ENCODE measurements at regions not wholly inside any gene's neighbourhood (a gene's known extent, or its start where the extent isn't known, plus 50 kb on each side); places are given as distances from the start of the nearest gene placed in this dataset.

DNA sequence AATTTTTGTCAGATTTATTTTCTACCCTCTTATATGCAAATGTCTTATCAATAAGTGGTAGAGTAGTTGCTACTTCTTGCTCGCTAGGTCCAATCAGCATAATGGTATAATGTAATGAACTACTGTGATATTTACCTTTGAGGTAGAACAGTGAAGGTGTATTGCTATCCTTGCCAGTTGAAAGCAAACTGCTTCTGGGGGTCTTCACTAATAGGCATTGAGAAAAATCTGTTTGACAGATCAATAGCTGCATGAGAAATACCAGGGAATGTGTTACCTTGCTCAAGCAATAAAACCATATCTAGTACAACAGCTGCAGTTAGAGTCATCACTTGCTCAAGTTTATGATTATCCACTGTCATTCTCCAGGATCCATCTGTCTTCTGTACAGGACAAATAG, 50.1 kb upstream of the EFEMP1 start:
- DNase-seq (ENCODE audit: low read depth), result no peak
- TF ChIP-seq, protein P1, sequence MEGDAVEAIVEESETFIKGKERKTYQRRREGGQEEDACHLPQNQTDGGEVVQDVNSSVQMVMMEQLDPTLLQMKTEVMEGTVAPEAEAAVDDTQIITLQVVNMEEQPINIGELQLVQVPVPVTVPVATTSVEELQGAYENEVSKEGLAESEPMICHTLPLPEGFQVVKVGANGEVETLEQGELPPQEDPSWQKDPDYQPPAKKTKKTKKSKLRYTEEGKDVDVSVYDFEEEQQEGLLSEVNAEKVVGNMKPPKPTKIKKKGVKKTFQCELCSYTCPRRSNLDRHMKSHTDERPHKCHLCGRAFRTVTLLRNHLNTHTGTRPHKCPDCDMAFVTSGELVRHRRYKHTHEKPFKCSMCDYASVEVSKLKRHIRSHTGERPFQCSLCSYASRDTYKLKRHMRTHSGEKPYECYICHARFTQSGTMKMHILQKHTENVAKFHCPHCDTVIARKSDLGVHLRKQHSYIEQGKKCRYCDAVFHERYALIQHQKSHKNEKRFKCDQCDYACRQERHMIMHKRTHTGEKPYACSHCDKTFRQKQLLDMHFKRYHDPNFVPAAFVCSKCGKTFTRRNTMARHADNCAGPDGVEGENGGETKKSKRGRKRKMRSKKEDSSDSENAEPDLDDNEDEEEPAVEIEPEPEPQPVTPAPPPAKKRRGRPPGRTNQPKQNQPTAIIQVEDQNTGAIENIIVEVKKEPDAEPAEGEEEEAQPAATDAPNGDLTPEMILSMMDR (IDR thresholded peaks at IDR 0.05; ENCODE audit: control insufficient read depth, insufficient read depth, low read depth, low read length, missing control alignments), result no peak
- no peak overlapping the region for H3K4me3 ChIP-seq (ENCODE audit: control insufficient read depth, low read depth, low read length)

DNA sequence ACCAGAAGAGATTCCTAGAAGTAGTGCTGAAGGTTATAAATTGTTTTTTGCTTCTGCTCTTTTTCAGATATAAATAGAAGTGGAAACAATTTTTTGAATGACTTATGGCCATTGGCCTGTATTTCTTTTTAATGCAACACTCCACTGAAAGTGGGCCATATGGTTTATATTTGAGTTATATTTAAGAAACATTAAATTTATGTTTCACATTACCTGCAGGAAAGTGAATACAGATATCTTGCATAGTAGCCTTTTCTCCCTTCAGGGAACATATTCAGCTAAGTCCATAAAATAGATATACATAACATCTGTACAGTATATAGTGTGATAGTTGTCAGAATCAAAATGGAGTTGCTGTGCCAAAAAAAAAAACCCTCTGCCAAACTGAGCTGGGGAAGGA, 53.1 kb upstream of the EFEMP1 start:
- DNase-seq (ENCODE audit: low read depth), result no peak
- H3K4me3 ChIP-seq (ENCODE audit: control insufficient read depth, low read depth, low read length), result no peak overlapping the region
- TF ChIP-seq, protein P1 (IDR thresholded peaks at IDR 0.05; ENCODE audit: control insufficient read depth, insufficient read depth, low read depth, low read length, missing control alignments), result no peak

DNA sequence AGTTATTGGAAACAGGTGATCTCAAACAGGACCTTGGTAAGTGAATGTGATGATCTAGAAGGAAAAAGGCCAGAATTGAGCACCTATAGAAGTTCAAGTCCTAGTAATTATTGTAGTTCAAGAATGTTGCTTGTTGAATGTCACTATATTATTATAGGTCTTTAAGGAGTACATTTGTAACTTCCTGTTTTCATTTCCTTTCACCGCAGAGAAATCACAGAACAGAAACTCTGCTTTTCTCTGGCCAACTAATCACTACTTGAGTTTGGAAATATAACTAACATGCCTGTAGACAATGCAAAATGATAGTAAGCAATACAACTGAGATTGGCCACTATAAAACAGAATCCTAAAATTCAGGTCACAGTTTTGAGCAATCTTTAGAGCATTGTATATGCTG, 61.8 kb upstream of the EFEMP1 start:
- TF ChIP-seq, protein P1 (IDR thresholded peaks at IDR 0.05; ENCODE audit: control insufficient read depth, insufficient read depth, low read depth, low read length, missing control alignments), result no peak

DNA sequence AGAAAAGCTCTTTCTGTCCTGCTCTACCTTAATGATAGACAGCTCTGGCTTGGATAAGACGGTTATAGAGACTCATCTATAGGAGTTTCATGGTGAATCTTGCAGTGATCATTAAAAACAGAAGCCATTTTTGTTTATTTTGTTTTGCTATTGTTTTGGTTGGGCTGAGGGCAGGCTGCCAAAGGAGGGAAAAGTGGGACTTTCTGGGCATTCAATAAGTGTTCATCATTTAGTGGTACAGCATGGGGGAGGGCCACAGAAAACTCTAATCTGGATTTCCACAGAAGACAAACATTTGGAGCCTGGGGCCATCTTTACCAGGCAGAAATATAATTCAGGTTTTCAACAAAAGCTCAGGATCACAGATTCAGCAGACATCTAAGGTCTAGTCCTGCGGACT, 62.4 kb upstream of the EFEMP1 start:
- no peak for DNase-seq (ENCODE audit: low read depth)
- TF ChIP-seq, protein P1 (IDR thresholded peaks at IDR 0.05; ENCODE audit: control insufficient read depth, insufficient read depth, low read depth, low read length, missing control alignments), result no peak
- H3K4me3 ChIP-seq (ENCODE audit: control insufficient read depth, low read depth, low read length), result no peak overlapping the region

More for the DNA sequence above, 61.8 kb upstream of the EFEMP1 start:
- no peak for DNase-seq (ENCODE audit: low read depth)
- H3K4me3 ChIP-seq (ENCODE audit: control insufficient read depth, low read depth, low read length), result no peak overlapping the region

DNA sequence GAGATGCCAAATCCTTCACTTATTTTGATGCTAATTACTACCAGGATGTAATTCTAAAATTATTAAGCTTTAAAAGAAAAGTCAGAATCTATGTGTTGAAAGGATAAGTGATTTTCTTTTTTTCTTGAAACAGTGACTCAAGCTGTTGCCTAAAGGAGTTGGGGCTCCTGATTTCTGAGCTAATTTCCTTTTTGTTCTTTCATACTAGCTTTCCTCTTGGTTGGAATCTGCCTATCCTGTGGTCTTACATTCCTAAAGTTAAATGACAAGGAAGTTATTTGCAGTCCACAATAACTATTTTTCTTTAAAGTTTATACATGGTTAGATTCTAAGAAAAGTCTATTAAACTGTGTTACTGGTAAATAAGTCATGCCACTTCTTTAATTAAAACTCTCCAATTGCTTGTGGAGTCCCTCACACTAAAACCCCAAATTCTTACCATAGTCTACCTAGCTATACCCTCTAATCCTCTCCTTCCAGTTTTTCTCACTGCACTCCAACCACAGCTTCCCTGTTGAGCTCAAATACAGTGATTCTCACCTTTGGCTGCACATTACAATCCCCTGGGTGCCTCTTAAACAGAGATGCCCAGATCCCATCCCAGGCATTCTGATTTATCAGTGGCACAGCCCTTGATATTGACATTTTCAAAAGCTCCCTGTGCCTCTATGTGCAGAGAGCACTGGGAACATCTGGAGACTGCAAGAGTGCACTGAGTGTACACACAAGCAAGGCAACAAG, 63.3 kb upstream of the EFEMP1 start:
- no peak overlapping the region for H3K4me3 ChIP-seq (ENCODE audit: control insufficient read depth, low read depth, low read length)
- no peak for DNase-seq (ENCODE audit: low read depth)
- TF ChIP-seq, protein P1 (IDR thresholded peaks at IDR 0.05; ENCODE audit: control insufficient read depth, insufficient read depth, low read depth, low read length, missing control alignments), result no peak

DNA sequence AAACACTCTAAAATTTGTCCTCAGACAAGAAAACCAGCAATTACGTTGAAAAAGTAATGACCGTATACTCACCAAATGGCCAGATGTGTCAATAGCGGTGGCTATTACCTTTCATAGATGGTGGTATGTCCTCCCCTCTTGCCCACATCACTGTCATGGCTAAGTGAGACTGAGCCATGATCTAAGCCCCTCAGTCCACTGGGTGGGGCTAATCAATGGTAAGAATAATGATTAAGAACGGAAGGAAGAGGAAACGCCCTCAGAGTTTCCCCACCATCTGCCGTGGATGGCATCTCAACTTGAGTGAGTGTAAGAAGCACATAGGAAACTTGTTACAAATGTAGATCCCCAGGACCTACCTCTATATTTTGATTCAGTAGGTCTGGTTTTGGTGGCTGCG, 65.8 kb upstream of the EFEMP1 start:
- DNase-seq (ENCODE audit: low read depth), result no peak
- H3K4me3 ChIP-seq (ENCODE audit: control insufficient read depth, low read depth, low read length), result no peak overlapping the region
- TF ChIP-seq, protein P1 (IDR thresholded peaks at IDR 0.05; ENCODE audit: control insufficient read depth, insufficient read depth, low read depth, low read length, missing control alignments), result no peak

Data from AG09309 (cell line).